PC-3 (cell line): ENCODE measurements at regions not wholly inside any gene's neighbourhood (a gene's known extent, or its start where the extent isn't known, plus 50 kb on each side); places are given as distances from the start of the nearest gene placed in this dataset.

Experiments used
- ATAC-seq: fragments of 200-7000 bp; cut with Tn5 transposase; 2 replicates; pipeline ENCODE4 v1.9.1; 2020; ENCODE audit warnings: mild to moderate bottlenecking, moderate library complexity
- BruUV-seq: library from RNA; stranded (reverse); fragments of 400-500 nt; replicated peaks from 2 replicates; lab custom pipeline; 2021; lab: Mats Ljungman, UMichigan
- CTCF ChIA-PET: fragments of 300-600 bp; sonication (Branson Sonifier 250); formaldehyde crosslinking; loops from one replicate; lab custom pipeline; 2022; ENCODE audit warnings: antibody characterized with exemption; lab: Charles Lee
- POLR2A ChIA-PET: fragments of 300-600 bp; sonication (Branson Sonifier 250); formaldehyde crosslinking; loops from one replicate; lab custom pipeline; 2022; ENCODE audit warnings: antibody characterized with exemption; ENCODE audit not compliant: unreplicated experiment; lab: Charles Lee
- DNase-seq: peaks from one replicate; pipeline ENCODE4 v3.0.0-alpha.2; 2015
- H2AFZ ChIP-seq: fragments of 300-600 bp; sonication (generic); 2 replicates; pipeline ENCODE4 v1.6.0; 2016; ENCODE audit warnings: antibody characterized with exemption, low read length
- H3F3A ChIP-seq: fragments of 300-600 bp; sonication (generic); one replicate; pipeline ENCODE4 v1.6.0; 2017; ENCODE audit warnings: antibody characterized with exemption, low read length, control low read depth, mild to moderate bottlenecking; ENCODE audit not compliant: unreplicated experiment
- H3K27ac ChIP-seq: fragments of 300-600 bp; sonication (generic); 2 replicates; pipeline ENCODE4 v1.5.1; 2016; ENCODE audit warnings: mild to moderate bottlenecking, low read length
- H3K27me3 ChIP-seq: fragments of 300-600 bp; sonication (generic); 2 replicates; pipeline ENCODE4 v1.6.1; 2016; ENCODE audit warnings: low read length, mixed read lengths
- H3K36me3 ChIP-seq: fragments of 300-600 bp; sonication (generic); 2 replicates; pipeline ENCODE4 v1.6.1; 2016; ENCODE audit warnings: low read depth, mixed run types, low read length, mixed read lengths
- H3K4me1 ChIP-seq: fragments of 300-600 bp; sonication (generic); 2 replicates; pipeline ENCODE4 v1.5.1; 2016; ENCODE audit warnings: low read length; ENCODE audit not compliant: insufficient read depth
- H3K4me2 ChIP-seq: fragments of 300-600 bp; sonication (generic); 2 replicates; pipeline ENCODE4 v1.6.0; 2016; ENCODE audit warnings: low read length
- H3K4me3 ChIP-seq: fragments of 300-600 bp; sonication (generic); 2 replicates; pipeline ENCODE4 v1.5.1; 2016; ENCODE audit warnings: mild to moderate bottlenecking, low read length, mixed read lengths
- H3K79me2 ChIP-seq: fragments of 300-600 bp; sonication (generic); 2 replicates; pipeline ENCODE4 v1.6.1; 2017; ENCODE audit warnings: low read length, mixed read lengths
- H3K9ac ChIP-seq: fragments of 300-600 bp; sonication (generic); 2 replicates; pipeline ENCODE4 v1.6.0; 2016; ENCODE audit warnings: mild to moderate bottlenecking, low read length
- H3K9me2 ChIP-seq: fragments of 300-600 bp; sonication (generic); replicated peaks from 2 replicates; pipeline ENCODE4 v1.6.1; 2016; ENCODE audit warnings: mixed run types, low read length, mixed read lengths
- H3K9me3 ChIP-seq: fragments of 300-600 bp; sonication (generic); 2 replicates; pipeline ENCODE4 v1.6.1; 2016; ENCODE audit warnings: low read length, mixed read lengths
- H4K20me1 ChIP-seq: fragments of 300-600 bp; sonication (generic); 2 replicates; pipeline ENCODE4 v1.6.1; 2016; ENCODE audit warnings: low read length, mixed read lengths
- EZH2 ChIP-seq: fragments of 300-600 bp; sonication (generic); IDR thresholded peaks from one replicate; pipeline ENCODE4 v1.6.1; 2017; ENCODE audit warnings: antibody characterized with exemption, mild to moderate bottlenecking, low read length; ENCODE audit not compliant: unreplicated experiment
- EZH2phosphoT487 ChIP-seq: fragments of 300-600 bp; sonication (generic); IDR thresholded peaks from 2 replicates; pipeline ENCODE4 v1.6.1; 2018; ENCODE audit warnings: mild to moderate bottlenecking, antibody characterized with exemption, low read length, borderline replicate concordance
- intact Hi-C: fragments of 100-400 bp; cut with micrococcal nuclease; formaldehyde crosslinking; loops from 2 replicates; pipeline ENCODE4 v1.9.0; 2023
- TF ChIP-seq, protein P1 (sequence below): fragments of 300-600 bp; sonication (generic); conservative IDR thresholded peaks from 2 replicates; pipeline ENCODE4 v1.5.1; 2017; ENCODE audit warnings: antibody characterized with exemption, low read depth, mild to moderate bottlenecking, low read length

DNA sequence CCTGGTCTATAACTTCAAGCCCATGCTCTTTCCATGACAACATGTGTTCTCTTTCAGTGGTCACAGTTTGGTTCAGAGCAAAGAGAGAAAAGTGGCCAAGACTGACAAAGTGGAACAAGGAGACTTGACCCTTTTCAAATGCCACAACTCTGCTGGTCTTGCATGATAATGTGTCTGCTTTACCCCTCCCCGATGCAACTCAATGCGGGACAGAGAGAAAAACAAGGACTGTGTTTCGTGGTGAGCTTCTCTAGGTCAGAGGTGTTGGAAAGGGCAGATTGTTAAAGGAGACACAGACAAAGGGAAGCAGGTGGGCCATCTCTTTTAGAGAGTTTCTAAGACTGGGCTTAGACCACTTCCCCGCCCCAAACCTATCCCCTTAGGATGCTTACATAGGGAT is 61.6 kb upstream of the SERTM1 start:
- TF ChIP-seq EZH2, result no peak
- ATAC-seq (no peak), DNase-seq (no peak)
- Histone ChIP-seq H3K4me3 (no peak overlapping the region), H3K36me3 (no peaks in the 10 kb centered on the region), H3K79me2 (no peaks in the 10 kb centered on the region), H3K9me3 (no peaks in the 10 kb centered on the region), H3K27me3 (no peaks in the 10 kb centered on the region; the same call in none of the 2 replicates), H3K9me2 (no peaks in the 10 kb centered on the region), H3K27ac (no peak overlapping the region), H3K9ac (no peak overlapping the region), H2AFZ (no peak overlapping the region), H3F3A (no peaks in the 10 kb centered on the region), H4K20me1 (no peaks in the 10 kb centered on the region), H3K4me1 (no peaks in the 10 kb centered on the region), H3K4me2 (no peak overlapping the region)
- ChIA-PET POLR2A (no interaction called here), CTCF (no interaction called here)
- intact Hi-C loops, result no loop called here
- BruUV-seq, result no TSS peak

DNA sequence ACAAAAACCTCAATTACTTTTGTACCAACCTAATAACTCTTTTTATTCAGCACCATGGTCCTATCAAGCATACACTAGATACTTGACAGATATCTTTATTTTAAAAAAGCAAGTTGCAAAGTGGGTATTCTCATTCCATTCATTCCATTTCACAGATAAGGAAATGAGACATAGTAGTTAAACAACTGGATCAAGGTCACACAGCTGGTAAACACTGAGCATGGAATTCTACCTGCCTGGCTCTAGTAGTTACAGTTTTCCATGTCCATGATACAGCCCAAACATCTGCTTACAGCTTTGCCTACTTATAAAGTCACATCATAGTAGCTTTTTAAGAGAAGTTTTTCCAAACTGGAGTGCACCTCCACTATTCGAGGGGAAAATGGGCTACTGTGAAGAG is 57.1 kb upstream of the SERTM1 start:
- no peaks in the 10 kb centered on the region for H3F3A ChIP-seq
- no peak overlapping the region for H3K27ac ChIP-seq
- no peaks in the 10 kb centered on the region for H3K36me3 ChIP-seq
- ATAC-seq, result no peak
- no peaks in the 10 kb centered on the region for H3K4me1 ChIP-seq
- H3K4me3 ChIP-seq, result no peak overlapping the region
- ChIA-PET CTCF (no interaction called here), POLR2A (no interaction called here)
- no peaks in the 10 kb centered on the region for H4K20me1 ChIP-seq
- intact Hi-C loops, result no loop called here
- no peaks in the 10 kb centered on the region; the same call in none of the 2 replicates for H3K27me3 ChIP-seq
- H2AFZ ChIP-seq, result no peak overlapping the region
- BruUV-seq, result no TSS peak
- TF ChIP-seq, protein P1, sequence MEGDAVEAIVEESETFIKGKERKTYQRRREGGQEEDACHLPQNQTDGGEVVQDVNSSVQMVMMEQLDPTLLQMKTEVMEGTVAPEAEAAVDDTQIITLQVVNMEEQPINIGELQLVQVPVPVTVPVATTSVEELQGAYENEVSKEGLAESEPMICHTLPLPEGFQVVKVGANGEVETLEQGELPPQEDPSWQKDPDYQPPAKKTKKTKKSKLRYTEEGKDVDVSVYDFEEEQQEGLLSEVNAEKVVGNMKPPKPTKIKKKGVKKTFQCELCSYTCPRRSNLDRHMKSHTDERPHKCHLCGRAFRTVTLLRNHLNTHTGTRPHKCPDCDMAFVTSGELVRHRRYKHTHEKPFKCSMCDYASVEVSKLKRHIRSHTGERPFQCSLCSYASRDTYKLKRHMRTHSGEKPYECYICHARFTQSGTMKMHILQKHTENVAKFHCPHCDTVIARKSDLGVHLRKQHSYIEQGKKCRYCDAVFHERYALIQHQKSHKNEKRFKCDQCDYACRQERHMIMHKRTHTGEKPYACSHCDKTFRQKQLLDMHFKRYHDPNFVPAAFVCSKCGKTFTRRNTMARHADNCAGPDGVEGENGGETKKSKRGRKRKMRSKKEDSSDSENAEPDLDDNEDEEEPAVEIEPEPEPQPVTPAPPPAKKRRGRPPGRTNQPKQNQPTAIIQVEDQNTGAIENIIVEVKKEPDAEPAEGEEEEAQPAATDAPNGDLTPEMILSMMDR, result no peak
- TF ChIP-seq EZH2 (no peak), EZH2phosphoT487 (no peak)
- no peaks in the 10 kb centered on the region for H3K79me2 ChIP-seq
- H3K9me3 ChIP-seq, result no peaks in the 10 kb centered on the region
- no peaks in the 10 kb centered on the region for H3K9me2 ChIP-seq
- H3K9ac ChIP-seq, result no peak overlapping the region
- no peak for DNase-seq
- H3K4me2 ChIP-seq, result no peak overlapping the region

DNA sequence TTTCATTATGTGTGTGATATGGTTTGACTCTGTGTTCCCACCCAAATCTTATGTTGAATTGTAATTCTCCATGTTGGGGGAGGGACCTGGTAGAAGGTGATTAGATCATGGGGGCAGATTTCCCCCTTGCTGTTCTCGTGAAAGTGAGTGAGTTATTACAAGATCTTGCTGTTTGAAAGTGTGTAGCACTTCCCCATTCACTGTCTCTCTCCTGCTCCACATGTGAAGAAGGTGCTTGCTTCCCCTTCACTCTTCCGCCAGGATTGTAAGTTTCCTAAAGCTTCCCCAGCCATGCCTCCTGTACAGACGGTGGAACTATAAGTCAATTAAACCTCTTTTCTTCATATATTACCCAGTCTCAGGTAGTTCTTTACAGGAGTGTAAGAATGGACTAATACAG is 54.3 kb upstream of the SERTM1 start:
- Histone ChIP-seq H3F3A (no peaks in the 10 kb centered on the region), H3K9me3 (no peaks in the 10 kb centered on the region), H3K79me2 (no peaks in the 10 kb centered on the region), H3K27ac (no peak overlapping the region), H4K20me1 (no peaks in the 10 kb centered on the region), H3K4me2 (no peak overlapping the region), H2AFZ (no peak overlapping the region), H3K36me3 (no peaks in the 10 kb centered on the region), H3K4me1 (no peaks in the 10 kb centered on the region), H3K27me3 (no peaks in the 10 kb centered on the region; the same call in none of the 2 replicates), H3K9me2 (no peaks in the 10 kb centered on the region), H3K9ac (no peak overlapping the region), H3K4me3 (no peak overlapping the region)
- intact Hi-C loops, result no loop called here
- ATAC-seq, result no peak
- CTCF ChIA-PET, result no interaction called here
- POLR2A ChIA-PET, result no interaction called here
- no peak for DNase-seq
- TF ChIP-seq, protein P1, result no peak
- no peak for TF ChIP-seq EZH2phosphoT487
- no TSS peak for BruUV-seq
